ENCODE measurements at regions not wholly inside any gene's neighbourhood (a gene's known extent, or its start where the extent isn't known, plus 50 kb on each side); places are given as distances from the start of the nearest gene placed in this dataset.

- intact Hi-C loops (cut with micrococcal nuclease) (no loop called here), dilution Hi-C loops (cut with HindIII; ENCODE audit: low sequenced_read_pairs, unreplicated experiment) (no loop called here)
- POLR2A ChIA-PET (ENCODE audit: unreplicated experiment): no interaction called here
Measured at GRCh38 chr15:97717806-97718205, 242.7 kb upstream of the ARRDC4 start.

More at GRCh38 chr15:97717806-97718205, 242.7 kb upstream of the ARRDC4 start:
- no peak overlapping the region for H3K4me2 ChIP-seq (ENCODE audit: low read depth, low read length)
- H2AK9ac ChIP-seq (replicated peaks; ENCODE audit: low read depth, low read length, poor library complexity): no peak overlapping the region
- ATAC-seq (ENCODE audit: low read depth): no peak
- BruUV-seq (replicated peaks): no TSS peak
- no peak for DNase-seq
- no peak overlapping the region for H2AK5ac ChIP-seq (ENCODE audit: low read depth, low read length)
- H3K4ac ChIP-seq (ENCODE audit: low read depth, low read length): no peak overlapping the region
- no peak overlapping the region for H4K91ac ChIP-seq (ENCODE audit: insufficient read depth, low read depth, low read length)
- no peak overlapping the region for H4K8ac ChIP-seq (ENCODE audit: low read depth in 2 of 2, low read length in 2 of 2)
- H4K5ac ChIP-seq (ENCODE audit: low read depth, low read length): no peak overlapping the region
- no peak overlapping the region for H3K27ac ChIP-seq (ENCODE audit: insufficient read depth, low read length)
- no peaks in the 10 kb centered on the region for H3K79me1 ChIP-seq (ENCODE audit: low read depth in 1 of 2, low read length in 2 of 2)
- no peak overlapping the region for H2BK20ac ChIP-seq (ENCODE audit: low read depth, low read length)
- H3K9me1 ChIP-seq (ENCODE audit: insufficient read depth, low read length): no peaks in the 10 kb centered on the region
- no peak overlapping the region for H3K9ac ChIP-seq (ENCODE audit: low read depth, low read length)
- no peaks in the 10 kb centered on the region for H3K27me3 ChIP-seq (ENCODE audit: control insufficient read depth, insufficient read depth, low read length)
- in situ Hi-C loops (cut with MboI; ENCODE audit: low sequenced_read_pairs): no loop called here
- H3K18ac ChIP-seq (ENCODE audit: low read depth, low read length): no peak overlapping the region
- no peaks in the 10 kb centered on the region for H3K36me3 ChIP-seq (ENCODE audit: control insufficient read depth, insufficient read depth, low read length)
- no peak overlapping the region for H2BK5ac ChIP-seq (ENCODE audit: low read depth, low read length, poor library complexity, severe bottlenecking)
- H3K9me3 ChIP-seq (ENCODE audit: control insufficient read depth, insufficient read depth, low read length): peaks cover 7% of the 10 kb centered on the region
- TF ChIP-seq RCOR1 (IDR thresholded peaks at IDR 0.05; ENCODE audit: insufficient replicate concordance, low read length) (no peak), RFX5 (IDR thresholded peaks at IDR 0.05; ENCODE audit: low read depth, low read length) (no peak), MXI1 (IDR thresholded peaks at IDR 0.05; ENCODE audit: borderline replicate concordance, low read depth, low read length) (no peak), RAD21 (IDR thresholded peaks at IDR 0.05; ENCODE audit: low read length) (no peak), ELK1 (IDR thresholded peaks at IDR 0.05; ENCODE audit: borderline replicate concordance, low read depth, low read length) (no peak), FOS (IDR thresholded peaks at IDR 0.05; ENCODE audit: low read depth, low read length) (no peak), USF2 (IDR thresholded peaks at IDR 0.05; ENCODE audit: low read depth, low read length) (no peak), NFE2L2 (IDR thresholded peaks at IDR 0.05; ENCODE audit: low read depth, low read length) (no peak), MAZ (IDR thresholded peaks at IDR 0.05; ENCODE audit: borderline replicate concordance, low read depth, low read length) (no peak), CTCF (conservative IDR thresholded peaks at IDR 0.05; ENCODE audit: low read depth, low read length) (no peak), CEBPB (IDR thresholded peaks at IDR 0.05; ENCODE audit: low read depth, low read length) (no peak), POLR2A (IDR thresholded peaks at IDR 0.05; ENCODE audit: low read depth, low read length) (no peak), BHLHE40 (IDR thresholded peaks at IDR 0.05; ENCODE audit: low read depth, low read length) (no peak), MAFK (IDR thresholded peaks at IDR 0.05; ENCODE audit: low read depth, low read length) (no peak), CHD1 (IDR thresholded peaks at IDR 0.05; ENCODE audit: low read depth, low read length) (no peak), SMC3 (IDR thresholded peaks at IDR 0.05; ENCODE audit: low read depth, low read length) (no peak)
- no peak overlapping the region for H2BK15ac ChIP-seq (ENCODE audit: low read depth, low read length)
- no peak overlapping the region for H3K23ac ChIP-seq (ENCODE audit: low read depth, low read length)
- no peaks in the 10 kb centered on the region for H4K20me1 ChIP-seq (ENCODE audit: insufficient read depth, low read length)
- H3K4me3 ChIP-seq (ENCODE audit: insufficient read depth, low read depth, low read length): no peak overlapping the region
- CTCF ChIA-PET: no interaction called here
- no peaks in the 10 kb centered on the region for H3K4me1 ChIP-seq (ENCODE audit: control insufficient read depth, insufficient read depth, low read length)
- no peak overlapping the region for H2BK120ac ChIP-seq (ENCODE audit: low read depth, low read length)
- no peak overlapping the region for H3K56ac ChIP-seq (ENCODE audit: extremely low read depth, insufficient read depth, low read length)
- no peak overlapping the region for H2AFZ ChIP-seq (replicated peaks; ENCODE audit: low read length, poor library complexity)
- no peak overlapping the region for H3K14ac ChIP-seq (replicated peaks; ENCODE audit: low read depth, low read length)

All from IMR-90 (cell line).